OCI-LY7 (cell line): ENCODE measurements at regions not wholly inside any gene's neighbourhood (a gene's known extent, or its start where the extent isn't known, plus 50 kb on each side); places are given as distances from the start of the nearest gene placed in this dataset.
"Not testable (repeated sequence)": the region's sequence is repeated elsewhere in the genome, so short reads cannot be mapped to it uniquely, and the experiment has no call there.

Source experiments
- EZH2phosphoT487 ChIP-seq: fragments of 200-600 bp; sonication (generic); IDR thresholded peaks from 2 replicates; pipeline ENCODE4 v1.6.1; 2018; ENCODE audit warnings: low read depth, borderline replicate concordance, mild to moderate bottlenecking, mixed run types, antibody characterized with exemption, low read length, moderate library complexity, mixed read lengths
- TF ChIP-seq, protein P1 (sequence below): fragments of 200-600 bp; sonication (generic); conservative IDR thresholded peaks from 2 replicates; pipeline ENCODE4 v1.5.1; 2014; ENCODE audit warnings: mild to moderate bottlenecking, antibody characterized with exemption, low read length, moderate library complexity, mixed read lengths

DNA sequence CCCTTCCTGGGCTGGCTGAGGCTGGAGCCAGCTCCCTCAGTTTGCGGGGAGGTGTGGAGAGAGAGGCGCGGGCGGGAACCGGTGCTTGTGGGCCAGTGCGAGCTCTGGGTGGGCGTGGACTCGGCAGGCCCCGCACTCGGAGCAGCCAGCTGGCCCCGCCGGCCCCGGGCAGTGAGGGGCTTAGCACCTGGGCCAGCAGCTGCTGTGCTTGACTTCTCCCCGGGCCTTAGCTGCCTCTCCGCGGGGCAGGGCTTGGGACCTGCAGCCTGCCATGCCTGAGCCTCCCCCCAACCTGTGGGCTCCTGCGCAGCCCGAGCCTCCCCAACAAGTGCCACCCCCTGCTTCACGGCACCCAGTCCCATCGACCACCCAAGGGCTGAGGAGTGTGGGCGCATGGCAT, 81.6 kb upstream of the CCNG1 start:
- TF ChIP-seq, protein P1, sequence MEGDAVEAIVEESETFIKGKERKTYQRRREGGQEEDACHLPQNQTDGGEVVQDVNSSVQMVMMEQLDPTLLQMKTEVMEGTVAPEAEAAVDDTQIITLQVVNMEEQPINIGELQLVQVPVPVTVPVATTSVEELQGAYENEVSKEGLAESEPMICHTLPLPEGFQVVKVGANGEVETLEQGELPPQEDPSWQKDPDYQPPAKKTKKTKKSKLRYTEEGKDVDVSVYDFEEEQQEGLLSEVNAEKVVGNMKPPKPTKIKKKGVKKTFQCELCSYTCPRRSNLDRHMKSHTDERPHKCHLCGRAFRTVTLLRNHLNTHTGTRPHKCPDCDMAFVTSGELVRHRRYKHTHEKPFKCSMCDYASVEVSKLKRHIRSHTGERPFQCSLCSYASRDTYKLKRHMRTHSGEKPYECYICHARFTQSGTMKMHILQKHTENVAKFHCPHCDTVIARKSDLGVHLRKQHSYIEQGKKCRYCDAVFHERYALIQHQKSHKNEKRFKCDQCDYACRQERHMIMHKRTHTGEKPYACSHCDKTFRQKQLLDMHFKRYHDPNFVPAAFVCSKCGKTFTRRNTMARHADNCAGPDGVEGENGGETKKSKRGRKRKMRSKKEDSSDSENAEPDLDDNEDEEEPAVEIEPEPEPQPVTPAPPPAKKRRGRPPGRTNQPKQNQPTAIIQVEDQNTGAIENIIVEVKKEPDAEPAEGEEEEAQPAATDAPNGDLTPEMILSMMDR = not testable (repeated sequence)
- not testable (repeated sequence) for TF ChIP-seq EZH2phosphoT487
